HG03520 (cell line): ENCODE measurements at regions not wholly inside any gene's neighbourhood (a gene's known extent, or its start where the extent isn't known, plus 50 kb on each side); places are given as distances from the start of the nearest gene placed in this dataset.
A peak's percentile ranks its signal among the peaks of the same experiment; 100 is the strongest.

ENCODE experiments used
- ATAC-seq: cut with Tn5 transposase; IDR thresholded peaks from one replicate; pipeline ENCODE4 v1.9.1; 2021; ENCODE audit warnings: mild to moderate bottlenecking, moderate library complexity; ENCODE audit not compliant: unreplicated experiment

DNA sequence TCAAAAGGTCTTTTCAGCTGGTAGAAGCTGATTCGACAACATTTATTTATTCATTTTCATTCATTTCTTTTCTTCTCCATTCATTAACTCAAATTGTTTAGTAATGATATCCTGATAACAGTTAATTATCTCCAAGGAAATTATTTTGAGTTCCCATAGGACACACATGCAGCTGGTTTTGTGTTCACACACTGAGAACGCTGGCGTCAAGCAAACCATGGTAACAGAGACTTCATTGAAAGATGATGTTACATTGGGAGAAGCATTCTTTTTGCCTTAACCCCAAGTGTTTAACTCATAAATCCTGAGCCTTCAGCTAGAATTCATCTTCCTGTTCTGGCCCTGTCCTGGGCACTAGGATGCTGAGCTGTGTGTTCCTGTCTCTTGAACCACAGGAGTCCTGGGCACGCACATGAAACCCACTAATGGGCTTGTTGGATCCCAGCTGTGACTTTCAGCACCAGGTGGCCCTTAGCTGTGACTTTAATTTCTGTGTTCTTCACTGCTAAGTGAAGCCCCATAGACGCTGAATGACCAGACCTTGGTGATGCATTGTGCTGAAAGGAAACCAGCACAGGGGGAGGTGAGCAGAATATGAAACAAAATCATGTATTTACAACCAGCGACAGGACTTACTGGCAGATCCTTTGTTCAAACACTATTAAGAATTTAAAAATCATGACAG, 121.5 kb upstream of the PRSS58 start:
- no peak for ATAC-seq

DNA sequence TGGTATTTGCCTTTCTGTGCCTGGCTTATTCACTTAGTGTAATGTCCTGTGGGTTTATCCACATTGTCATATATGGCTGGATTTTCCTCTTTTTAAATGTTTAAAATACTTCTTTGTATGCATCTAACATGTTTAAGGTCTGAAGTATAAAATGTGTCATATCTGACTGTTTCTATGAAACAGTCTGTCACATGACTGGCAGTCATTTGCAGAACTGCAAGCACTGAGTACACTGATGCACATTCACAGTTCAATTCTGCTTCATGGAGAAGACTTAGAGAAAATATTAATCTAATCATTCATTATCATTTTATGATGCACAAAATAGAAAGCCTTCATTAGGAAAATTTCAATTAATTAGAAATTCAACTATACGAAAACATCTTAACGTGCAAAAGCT, 119.7 kb upstream of the PRSS58 start:
- ATAC-seq: no peak

DNA sequence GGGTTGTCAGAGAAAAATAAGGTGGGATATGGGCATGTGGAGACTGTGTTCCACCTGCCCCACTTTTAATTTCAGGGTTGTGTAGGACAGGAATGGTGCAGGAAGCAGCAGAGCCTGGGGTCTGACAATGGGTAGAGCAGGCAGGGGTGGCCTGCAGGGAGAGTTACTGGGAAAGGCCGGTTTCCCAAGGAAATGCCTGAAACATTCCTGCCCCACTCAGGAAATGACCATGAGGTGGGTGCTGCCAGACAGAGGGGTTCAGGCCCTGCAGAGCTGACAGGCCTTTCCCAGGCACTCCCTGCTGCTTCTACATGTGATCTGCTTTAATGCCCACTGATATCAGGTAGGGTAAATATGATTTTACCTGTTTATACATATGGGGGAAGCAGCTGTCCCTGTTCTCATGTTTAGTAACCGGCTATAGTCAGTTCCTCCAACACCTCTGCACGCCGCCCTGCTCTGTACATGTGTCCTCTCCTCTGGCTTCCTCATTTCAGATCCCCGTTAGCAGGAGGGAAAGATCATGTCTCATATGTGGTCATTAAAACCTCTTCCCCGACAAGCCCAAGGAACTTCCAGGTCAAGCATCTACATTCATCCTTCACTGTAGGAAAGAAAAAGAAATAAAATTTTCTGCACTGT, 118.6 kb upstream of the PRSS58 start:
- ATAC-seq: no peak

DNA sequence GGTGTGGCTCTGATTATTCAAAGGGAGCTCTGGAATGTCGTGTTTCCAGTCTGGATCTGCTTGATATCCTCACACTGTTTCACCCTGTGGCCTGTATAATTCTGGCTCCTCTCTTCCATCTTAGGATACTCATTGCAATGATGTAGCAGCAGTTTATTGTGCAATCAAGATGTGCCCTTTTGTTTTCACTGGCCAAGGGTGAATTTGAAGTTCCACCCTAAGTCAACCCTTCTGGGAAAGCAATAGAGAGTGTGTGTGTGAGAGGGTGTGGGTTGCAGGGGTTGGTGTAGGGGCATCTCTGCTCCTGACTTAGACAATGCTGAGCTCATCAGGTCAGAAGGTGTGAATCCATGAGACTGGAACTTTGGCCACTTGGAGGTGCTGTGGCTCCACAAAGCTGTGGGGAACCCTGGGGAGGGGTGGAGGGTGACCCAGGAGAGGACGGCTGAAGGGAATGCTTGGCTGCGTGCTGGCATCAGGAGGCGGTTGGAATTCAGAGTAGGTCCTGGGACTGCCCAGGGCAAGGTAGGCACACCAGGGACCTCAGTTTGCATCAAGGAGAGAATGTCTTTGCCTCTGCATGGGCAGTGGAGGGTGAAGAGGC, 118.0 kb upstream of the PRSS58 start:
- ATAC-seq: no peak

DNA sequence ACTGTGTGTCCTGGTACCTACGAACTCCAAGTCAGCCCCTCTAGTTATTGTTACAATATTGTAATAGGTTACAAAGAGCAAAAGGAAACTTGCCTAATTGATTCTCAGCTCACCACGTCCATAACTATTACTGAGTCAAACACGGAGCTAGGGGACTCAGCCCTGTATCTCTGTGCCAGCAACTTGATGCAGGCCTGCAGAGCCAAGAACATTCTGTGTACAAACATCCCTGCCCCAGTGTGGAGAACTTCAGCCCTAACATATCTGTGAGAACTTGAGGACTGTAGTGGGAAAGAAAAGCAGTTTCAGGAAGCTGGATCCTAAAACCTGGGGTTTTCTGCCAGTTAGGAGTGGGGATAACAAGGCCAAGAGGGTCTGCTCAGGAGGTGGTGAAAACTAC, 114.9 kb upstream of the PRSS58 start:
- ATAC-seq: no peak

DNA sequence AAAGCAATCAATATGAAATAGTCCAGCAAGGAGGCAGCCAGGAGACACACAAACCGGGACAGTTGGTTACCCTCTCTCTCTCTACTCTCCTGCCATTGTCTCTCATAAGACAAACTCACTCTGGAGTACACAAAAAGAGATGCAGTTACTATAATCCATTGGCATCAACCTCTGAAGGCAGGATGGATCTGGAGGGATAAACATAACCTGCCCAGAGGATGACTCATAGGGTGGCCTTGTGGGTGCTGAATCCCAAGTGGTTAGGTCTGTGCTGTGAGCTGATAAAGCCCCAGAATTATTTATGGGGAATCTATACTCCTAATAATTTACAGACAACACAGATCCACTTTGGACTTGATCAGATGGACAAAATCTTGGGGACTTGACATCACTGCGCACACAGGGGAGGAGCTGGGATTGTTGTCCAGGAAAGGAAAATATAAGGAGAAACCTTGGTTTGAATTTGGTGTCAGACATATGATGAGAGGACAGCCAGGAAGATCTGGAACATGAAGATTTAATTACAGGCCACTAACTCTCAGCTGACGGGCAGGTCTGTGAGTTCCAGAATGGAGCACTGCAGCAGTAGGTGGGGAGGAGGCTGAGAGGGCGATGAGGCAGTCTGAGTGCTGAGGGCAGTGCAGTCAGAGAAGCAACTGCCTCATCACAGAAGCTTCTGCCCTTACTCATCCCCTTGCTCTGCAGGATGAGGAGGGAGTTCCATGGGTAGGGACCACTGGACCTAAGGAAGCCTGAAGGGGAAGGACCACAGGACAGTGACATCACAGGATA, 113.9 kb upstream of the PRSS58 start:
- no peak for ATAC-seq

DNA sequence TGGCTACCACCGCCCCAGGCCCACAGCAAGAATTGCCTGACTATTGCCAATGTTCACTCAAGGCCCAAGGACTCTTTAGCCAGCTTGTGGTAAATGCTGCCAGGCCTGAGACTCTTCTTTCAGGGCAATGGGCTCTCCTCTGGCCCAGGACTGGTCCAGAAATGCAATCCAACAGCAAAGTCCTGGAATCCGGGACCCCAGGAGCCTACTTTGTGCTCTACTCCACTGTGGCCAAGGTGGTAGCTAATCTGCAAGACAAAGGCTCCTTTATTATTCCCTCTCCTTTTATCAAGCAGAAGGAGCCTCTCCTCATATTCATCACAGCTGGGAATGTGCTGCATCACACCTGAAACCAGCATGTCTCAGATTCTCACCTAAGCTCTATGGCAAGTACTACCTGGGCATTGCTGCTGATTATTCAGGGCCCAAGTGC, 107.6 kb upstream of the PRSS58 start:
- ATAC-seq: no peak

DNA sequence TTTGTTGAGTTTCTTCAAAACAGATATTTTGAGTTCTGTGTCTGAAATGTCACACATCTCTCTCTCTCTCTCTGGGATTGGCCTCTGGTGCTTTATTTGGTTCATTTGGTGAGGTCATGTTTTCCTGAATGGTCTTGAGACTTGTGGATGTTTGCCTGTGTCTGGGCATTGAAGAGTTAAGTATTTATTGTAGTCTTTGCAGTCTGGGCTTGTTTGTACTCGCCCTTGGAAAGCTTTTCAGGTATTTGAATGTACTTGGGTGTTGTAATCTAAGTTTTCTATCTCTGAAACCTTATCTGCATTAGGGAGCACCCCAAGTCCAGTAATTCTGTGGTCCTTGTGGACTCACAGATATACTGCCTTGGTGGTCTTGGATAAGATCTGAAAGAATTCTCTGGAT, 106.7 kb upstream of the PRSS58 start:
- ATAC-seq: no peak

DNA sequence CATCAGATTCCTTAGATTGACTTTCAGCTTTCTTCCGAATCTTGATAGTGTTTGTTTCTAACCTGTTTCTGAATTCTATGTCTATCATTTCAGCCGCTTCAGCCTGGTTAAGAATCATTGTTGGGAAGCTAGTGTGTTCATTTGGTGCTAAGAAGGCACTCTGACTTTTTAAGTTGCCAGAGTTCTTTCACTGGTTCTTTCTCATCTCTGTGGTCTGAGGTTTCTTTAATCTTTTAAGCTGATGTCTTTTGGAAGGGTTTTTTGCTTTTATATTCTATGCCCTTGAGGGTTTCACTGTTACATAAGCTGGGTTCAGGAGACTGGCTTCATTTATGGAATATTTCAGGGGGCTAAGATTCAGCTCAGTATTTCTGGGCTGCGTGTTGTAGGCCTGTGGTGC, 104.5 kb upstream of the PRSS58 start:
- no peak for ATAC-seq

DNA sequence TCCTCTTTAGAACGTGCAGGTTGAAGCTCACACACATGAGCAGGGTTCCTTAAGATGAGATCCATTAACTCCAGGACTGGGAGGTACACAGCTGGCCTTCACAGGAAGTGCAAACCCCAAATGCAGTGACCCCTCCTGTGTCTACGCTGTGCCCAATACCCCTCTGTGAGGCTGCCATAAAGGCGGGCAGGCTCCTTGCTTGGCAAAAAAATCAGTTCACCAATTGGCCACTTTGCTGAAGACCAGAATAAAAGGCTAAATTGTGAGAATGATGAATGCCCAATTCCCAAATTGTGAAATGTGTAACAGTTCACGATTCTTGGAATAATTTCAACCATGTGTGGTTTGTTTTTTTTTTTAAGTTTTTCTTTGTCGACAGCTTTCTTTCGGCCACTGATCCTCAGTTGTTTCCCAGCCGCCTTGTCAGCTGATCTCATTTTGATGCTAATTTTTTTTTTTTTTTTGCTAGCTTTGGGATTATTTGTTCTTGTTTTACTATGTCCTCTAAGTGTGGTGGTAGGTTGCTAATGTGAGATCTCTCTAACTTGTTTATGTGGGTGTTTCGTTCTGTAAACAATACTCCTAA, 101.9 kb upstream of the PRSS58 start:
- ATAC-seq: no peak

DNA sequence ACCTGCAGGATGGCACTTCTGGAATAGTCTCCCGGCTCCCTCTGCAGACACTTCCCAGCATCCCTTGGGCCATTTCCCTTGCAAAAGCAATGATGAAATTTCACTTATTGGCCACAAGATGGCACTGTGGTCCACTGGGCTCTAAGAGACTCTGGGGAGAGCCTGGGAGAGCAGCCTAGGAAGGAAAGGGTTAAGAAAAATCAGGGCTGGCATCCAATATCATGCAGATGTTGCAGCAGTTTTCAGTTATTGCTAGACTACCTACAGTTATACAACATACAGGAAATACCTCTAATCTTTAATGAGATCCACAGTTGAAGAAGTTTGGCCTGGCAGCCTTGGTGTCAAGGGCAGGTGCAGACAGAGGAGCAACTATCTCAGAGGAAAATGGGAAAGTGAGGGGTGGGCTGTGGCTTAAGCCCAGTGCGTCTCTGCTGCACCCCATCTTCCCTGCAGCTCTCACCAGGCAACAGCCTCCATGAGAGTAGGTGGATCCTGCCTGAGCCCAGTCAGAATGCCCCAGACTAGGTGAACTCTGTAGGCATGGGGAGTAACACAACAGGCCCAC, 100.2 kb upstream of the PRSS58 start:
- ATAC-seq: peak; percentile 91

DNA sequence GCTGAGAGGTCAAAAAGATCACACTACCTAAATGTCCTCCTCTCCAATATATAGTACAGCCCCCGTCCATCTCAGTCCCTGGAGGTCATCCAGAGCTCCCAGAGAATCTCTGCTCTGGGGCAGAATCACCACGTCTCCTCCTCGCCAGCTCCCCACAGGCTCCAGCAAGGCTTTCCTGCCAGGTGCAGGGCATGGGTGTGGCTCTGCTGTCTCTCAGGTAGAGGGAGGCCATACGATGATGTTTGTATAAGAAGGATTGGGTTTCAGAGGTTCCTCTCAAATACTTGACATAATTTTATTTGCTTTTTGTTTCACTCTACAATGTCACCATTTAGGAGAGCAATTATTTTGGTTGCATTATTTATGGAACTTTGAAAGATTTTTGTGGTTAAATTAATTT, 98.3 kb upstream of the PRSS58 start:
- no peak for ATAC-seq

DNA sequence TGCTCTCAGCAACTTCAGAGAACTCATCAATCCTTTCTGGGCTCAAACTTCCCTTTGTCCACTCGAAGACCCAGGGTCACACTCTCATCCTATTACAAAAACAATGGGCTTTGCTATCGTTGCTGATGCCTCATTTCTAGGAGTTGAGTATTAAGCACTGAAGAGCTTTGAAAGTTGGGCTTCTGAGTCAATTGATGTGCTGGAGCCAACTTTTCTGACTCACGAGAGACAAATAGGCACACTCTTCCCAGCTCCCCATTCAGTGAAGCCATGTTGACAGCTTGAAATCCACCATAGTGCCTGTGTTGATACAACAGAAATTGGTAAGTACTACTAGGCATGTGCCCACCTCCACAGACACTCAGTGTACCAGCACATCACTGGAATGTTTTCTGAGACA, 97.5 kb upstream of the PRSS58 start:
- no peak for ATAC-seq

DNA sequence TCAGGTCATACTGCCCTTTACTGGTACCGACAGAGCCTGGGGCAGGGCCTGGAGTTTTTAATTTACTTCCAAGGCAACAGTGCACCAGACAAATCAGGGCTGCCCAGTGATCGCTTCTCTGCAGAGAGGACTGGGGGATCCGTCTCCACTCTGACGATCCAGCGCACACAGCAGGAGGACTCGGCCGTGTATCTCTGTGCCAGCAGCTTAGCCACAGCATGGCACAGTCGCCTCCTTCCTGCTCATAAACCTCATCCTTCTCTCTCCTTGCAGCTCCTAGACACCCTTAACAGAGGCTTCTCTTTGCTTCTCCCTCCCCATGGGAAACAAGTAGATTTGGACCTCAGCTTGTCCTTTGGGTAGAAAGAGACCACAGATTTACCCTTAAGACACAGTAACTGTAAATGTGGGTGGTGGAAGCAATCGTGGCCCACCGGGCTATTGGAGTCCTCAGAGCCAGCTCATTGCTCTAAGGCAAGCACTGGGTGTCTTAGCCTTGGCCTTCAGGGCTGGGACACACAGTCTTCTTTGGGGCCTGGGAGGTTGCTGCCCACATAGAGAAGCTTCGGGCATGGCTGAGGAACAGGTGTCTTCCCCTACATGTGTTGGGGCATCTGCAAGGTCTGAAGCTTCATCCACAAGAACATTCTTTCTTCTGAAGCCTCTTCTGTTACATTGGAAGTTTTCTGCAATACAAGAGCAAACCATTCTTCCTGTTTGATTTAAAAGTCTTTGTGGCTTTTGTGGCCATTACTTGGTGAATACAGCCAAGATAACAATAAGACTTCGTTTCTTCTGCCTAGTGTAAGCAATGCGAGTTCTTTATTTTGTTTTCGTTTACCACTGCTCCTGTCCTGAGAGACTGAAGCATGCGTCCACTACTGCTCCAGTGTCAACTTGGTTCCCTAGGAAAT, 95.5 kb upstream of the PRSS58 start:
- ATAC-seq: no peak

DNA sequence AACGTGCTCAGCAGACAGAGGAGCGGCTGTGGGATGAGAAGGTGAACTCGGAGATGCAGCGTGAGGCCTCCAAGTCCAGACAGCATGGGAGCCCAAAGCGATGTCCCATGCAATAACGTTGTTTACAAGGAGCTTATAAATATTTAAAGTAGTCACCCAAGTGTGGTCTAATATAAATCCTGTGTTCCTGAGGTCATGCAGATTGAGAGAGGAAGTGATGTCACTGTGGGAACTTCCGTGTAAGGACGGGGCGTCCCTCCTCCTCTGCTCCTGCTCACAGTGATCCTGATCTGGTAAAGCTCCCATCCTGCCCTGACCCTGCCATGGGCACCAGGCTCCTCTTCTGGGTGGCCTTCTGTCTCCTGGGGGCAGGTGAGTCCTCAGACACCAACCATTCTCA, 94.7 kb upstream of the PRSS58 start:
- no peak for ATAC-seq

DNA sequence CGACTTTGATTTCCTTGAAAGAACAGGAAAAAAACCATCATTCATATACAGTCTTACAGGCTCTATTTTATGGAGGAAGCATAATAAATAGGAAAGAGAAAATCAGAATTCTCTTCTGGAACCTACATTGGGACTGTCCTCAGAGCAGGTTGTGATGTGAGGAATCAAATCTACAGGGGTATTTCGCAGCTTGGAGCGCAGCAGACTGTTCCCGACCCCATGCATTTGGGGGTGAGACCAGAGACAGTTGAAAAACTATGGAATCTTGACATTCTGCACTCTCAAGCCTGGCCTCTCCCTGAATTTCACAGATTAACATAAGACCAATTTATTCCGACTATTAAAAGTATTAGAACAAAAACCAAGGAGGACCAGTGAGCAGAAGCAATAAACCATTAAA, 93.3 kb upstream of the PRSS58 start:
- no peak for ATAC-seq

DNA sequence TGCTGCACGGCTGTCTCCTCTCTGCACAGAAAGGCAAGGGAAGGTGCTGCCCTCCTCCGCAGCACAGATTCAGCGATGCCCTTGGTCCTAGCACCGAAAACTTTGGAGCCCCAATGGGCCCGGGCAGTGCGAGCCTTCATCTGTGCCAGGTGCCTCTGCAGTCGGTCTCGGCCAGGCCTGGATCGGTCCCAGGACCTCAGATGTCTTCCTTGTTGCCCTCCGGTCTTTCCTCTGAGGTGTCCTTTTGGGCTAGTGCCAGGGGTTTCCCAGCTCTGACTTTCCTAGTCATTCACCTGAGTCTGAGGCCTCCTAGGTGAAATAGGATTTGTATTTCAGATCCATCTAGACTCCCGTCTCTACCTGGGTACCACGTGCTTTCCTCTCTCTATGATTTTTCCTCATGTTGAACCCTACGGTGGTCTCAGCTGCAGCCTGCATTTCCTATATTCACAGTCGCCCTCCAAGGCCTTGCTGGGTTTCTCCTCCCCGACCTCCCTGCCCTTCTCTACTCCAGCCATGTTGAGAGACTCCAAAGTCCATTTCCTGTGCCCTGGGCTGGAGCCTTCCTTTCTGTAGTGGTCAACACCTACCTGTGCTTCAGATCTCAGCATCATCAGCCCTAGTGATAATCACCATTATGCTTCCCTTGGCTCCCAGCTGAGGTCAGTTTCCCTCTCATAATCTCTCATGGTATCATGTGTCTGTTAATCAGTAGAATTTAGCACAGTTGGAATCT, 92.0 kb upstream of the PRSS58 start:
- no peak for ATAC-seq

DNA sequence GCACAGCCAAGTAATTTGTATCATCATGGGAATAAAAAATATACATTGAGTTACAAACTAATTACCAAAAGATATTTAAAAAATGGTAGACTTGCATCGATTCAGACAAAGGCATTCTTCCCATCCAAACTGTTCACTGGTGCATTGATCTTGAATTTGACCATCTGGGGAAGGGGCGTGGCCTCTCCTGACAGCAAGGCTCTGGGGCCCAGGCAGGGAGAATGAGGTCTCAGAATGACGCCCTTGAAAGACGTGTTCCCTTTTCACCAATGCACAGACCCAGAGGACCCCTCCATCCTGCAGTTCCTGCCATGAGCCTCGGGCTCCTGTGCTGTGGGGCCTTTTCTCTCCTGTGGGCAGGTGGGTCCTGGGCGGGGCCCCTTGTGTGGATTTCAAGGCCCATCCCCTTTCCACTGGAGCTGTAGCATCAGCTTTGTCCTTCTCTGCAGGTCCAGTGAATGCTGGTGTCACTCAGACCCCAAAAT, 91.1 kb upstream of the PRSS58 start:
- ATAC-seq: no peak

DNA sequence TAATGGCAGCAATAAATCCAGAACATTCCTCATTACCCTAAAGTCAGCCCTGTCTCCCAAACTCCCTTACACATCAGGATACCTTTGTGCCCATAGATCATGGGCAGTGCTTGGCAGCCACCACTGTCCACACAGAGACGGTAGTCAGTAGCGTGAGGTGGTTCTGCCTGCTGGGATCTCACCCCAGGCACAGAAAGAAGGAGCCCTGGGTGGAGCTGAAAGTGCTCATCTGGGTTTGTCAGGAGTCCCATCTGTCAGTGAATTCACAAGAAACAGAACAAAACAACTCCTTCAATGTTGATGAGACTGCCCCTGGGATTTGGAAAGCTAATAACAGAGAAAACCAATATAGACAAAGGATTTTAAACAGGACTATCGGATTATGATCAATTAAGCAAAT, 90.2 kb upstream of the PRSS58 start:
- ATAC-seq: no peak
